SIG-M5 (cell line): ENCODE measurements at regions not wholly inside any gene's neighbourhood (a gene's known extent, or its start where the extent isn't known, plus 50 kb on each side); places are given as distances from the start of the nearest gene placed in this dataset.
"Not testable (repeated sequence)": the region's sequence is repeated elsewhere in the genome, so short reads cannot be mapped to it uniquely, and the experiment has no call there.

ENCODE experiments used
- DNase-seq: peaks from one replicate; lab custom pipeline; 2025; lab: John Stamatoyannopoulos, UW

GRCh38 chr9:21533597-21533996 lies 51.5 kb upstream of the IFNE start:
- no peak for DNase-seq

GRCh38 chr9:21535396-21535795 lies 53.3 kb upstream of the IFNE start:
- DNase-seq: no peak

GRCh38 chr9:21542787-21543186 lies 60.7 kb upstream of the IFNE start:
- DNase-seq: no peak

- DNase-seq: no peak
Measured at GRCh38 chr9:21543187-21543586, 61.1 kb upstream of the IFNE start.

- not testable (repeated sequence) for DNase-seq
Measured at GRCh38 chr9:21543816-21544215, 61.7 kb upstream of the IFNE start.

- DNase-seq: no peak
Measured at GRCh38 chr9:21546949-21547348, 64.8 kb upstream of the IFNE start.

- no peak for DNase-seq
Measured at GRCh38 chr9:21549251-21549765, 67.2 kb upstream of the IFNE start.

- no peak for DNase-seq
Measured at GRCh38 chr9:21549890-21550289, 67.8 kb upstream of the IFNE start.

- DNase-seq: no peak
Measured at GRCh38 chr9:21550392-21550791, 68.3 kb upstream of the IFNE start.

- no peak for DNase-seq
Measured at GRCh38 chr9:21551401-21551800, 69.3 kb upstream of the IFNE start.

GRCh38 chr9:21552244-21553170 lies 70.4 kb upstream of the IFNE start:
- DNase-seq: no peak

- DNase-seq: no peak
Measured at GRCh38 chr9:21553441-21553840, 71.3 kb upstream of the IFNE start.

GRCh38 chr9:21554813-21555212 lies 72.7 kb upstream of the IFNE start:
- DNase-seq: no peak

- DNase-seq: no peak
Measured at GRCh38 chr9:21555911-21556310, 73.8 kb upstream of the IFNE start.

- no peak for DNase-seq
Measured at GRCh38 chr9:21556581-21557427, 74.7 kb upstream of the IFNE start.

GRCh38 chr9:21557428-21557768 lies 75.3 kb upstream of the IFNE start:
- no peak for DNase-seq

GRCh38 chr9:21558079-21558478 lies 76.0 kb upstream of the IFNE start:
- DNase-seq: no peak

GRCh38 chr9:21558615-21559401 lies 76.7 kb upstream of the IFNE start:
- no peak for DNase-seq

- DNase-seq: no peak
Measured at GRCh38 chr9:21559402-21560280, 77.5 kb upstream of the IFNE start.

GRCh38 chr9:21560281-21560745 lies 78.2 kb upstream of the IFNE start:
- no peak for DNase-seq

- no peak for DNase-seq
Measured at GRCh38 chr9:21561502-21561901, 79.4 kb upstream of the IFNE start.
